Liver (tissue), 3 donors: ENCODE measurements at regions not wholly inside any gene's neighbourhood (a gene's known extent, or its start where the extent isn't known, plus 50 kb on each side); places are given as distances from the start of the nearest gene placed in this dataset.

Source experiments
- GABPA ChIP-seq, 2 donors: IDR thresholded peaks in 1 of 2; conservative IDR thresholded peaks in 1 of 2; 2 replicates each; pipeline ENCODE4 v1.6.1; 2016; ENCODE audit warnings: antibody characterized with exemption in 2 of 2, mild to moderate bottlenecking in 1 of 2, moderate library complexity in 1 of 2
- NR2F2 ChIP-seq: IDR thresholded peaks from 2 replicates; pipeline ENCODE4 v1.6.1; 2016; ENCODE audit warnings: antibody characterized with exemption
- TF ChIP-seq, protein P1 (sequence below): fragments of 150-350 bp; IDR thresholded peaks from 2 replicates; pipeline ENCODE4 v1.5.1; 2017; ENCODE audit warnings: improper control_type of control experiment, low read depth, low read length; ENCODE audit not compliant: missing input control
- TF ChIP-seq, protein P2 (sequence below): IDR thresholded peaks from 2 replicates; pipeline ENCODE4 v1.6.1; 2016; ENCODE audit warnings: antibody characterized with exemption, mild to moderate bottlenecking
- donor health status: healthy.
- donor health status: healthy.

DNA sequence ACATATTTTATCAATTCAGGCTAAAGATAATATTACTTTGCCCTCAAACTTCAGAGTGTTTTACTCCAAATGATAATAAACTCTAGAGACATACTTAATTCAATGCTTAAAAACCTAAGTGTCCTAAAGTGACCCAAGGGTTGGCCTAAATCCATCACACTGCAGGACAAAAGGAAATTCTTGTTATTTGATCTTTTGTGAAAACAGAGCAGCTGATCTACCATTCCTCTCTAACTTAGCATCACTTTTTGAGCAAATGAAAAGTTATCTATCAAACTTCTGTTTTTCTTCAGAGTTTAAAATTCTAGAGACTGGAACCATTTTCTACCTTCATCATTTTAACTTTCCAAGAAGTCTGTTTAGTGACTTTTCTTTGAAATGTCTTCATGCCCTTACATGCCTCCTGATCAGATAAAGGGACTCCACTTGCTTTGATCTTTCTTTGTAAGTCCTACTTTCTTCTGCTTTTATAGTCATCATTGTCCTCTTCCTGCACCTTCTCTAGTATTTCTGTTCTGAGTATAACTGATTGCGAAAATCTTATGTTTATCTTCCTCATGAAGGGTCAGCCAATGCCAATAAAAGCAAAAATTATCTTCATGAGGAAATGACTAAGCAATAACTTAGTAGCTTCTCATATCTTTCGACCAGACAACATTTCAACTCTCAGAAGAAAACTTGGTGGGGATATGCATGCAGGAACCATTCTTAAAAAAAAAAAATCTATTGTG, 378.7 kb upstream of the TGFBR2 start:
- TF ChIP-seq, protein P1, sequence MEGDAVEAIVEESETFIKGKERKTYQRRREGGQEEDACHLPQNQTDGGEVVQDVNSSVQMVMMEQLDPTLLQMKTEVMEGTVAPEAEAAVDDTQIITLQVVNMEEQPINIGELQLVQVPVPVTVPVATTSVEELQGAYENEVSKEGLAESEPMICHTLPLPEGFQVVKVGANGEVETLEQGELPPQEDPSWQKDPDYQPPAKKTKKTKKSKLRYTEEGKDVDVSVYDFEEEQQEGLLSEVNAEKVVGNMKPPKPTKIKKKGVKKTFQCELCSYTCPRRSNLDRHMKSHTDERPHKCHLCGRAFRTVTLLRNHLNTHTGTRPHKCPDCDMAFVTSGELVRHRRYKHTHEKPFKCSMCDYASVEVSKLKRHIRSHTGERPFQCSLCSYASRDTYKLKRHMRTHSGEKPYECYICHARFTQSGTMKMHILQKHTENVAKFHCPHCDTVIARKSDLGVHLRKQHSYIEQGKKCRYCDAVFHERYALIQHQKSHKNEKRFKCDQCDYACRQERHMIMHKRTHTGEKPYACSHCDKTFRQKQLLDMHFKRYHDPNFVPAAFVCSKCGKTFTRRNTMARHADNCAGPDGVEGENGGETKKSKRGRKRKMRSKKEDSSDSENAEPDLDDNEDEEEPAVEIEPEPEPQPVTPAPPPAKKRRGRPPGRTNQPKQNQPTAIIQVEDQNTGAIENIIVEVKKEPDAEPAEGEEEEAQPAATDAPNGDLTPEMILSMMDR, result no peak
- TF ChIP-seq GABPA (IDR thresholded peaks at IDR 0.05 in 1 of 2, conservative IDR thresholded peaks at IDR 0.05 in 1 of 2), result no peak
- TF ChIP-seq, protein P2, sequence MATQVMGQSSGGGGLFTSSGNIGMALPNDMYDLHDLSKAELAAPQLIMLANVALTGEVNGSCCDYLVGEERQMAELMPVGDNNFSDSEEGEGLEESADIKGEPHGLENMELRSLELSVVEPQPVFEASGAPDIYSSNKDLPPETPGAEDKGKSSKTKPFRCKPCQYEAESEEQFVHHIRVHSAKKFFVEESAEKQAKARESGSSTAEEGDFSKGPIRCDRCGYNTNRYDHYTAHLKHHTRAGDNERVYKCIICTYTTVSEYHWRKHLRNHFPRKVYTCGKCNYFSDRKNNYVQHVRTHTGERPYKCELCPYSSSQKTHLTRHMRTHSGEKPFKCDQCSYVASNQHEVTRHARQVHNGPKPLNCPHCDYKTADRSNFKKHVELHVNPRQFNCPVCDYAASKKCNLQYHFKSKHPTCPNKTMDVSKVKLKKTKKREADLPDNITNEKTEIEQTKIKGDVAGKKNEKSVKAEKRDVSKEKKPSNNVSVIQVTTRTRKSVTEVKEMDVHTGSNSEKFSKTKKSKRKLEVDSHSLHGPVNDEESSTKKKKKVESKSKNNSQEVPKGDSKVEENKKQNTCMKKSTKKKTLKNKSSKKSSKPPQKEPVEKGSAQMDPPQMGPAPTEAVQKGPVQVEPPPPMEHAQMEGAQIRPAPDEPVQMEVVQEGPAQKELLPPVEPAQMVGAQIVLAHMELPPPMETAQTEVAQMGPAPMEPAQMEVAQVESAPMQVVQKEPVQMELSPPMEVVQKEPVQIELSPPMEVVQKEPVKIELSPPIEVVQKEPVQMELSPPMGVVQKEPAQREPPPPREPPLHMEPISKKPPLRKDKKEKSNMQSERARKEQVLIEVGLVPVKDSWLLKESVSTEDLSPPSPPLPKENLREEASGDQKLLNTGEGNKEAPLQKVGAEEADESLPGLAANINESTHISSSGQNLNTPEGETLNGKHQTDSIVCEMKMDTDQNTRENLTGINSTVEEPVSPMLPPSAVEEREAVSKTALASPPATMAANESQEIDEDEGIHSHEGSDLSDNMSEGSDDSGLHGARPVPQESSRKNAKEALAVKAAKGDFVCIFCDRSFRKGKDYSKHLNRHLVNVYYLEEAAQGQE, result no peak
- TF ChIP-seq NR2F2, result no peak
